PC-3 (cell line): ENCODE measurements at regions not wholly inside any gene's neighbourhood (a gene's known extent, or its start where the extent isn't known, plus 50 kb on each side); places are given as distances from the start of the nearest gene placed in this dataset.

Experiments
- ATAC-seq: fragments of 200-7000 bp; cut with Tn5 transposase; 2 replicates; pipeline ENCODE4 v1.9.1; 2020; ENCODE audit warnings: mild to moderate bottlenecking, moderate library complexity
- BruUV-seq: library from RNA; stranded (reverse); fragments of 400-500 nt; replicated peaks from 2 replicates; lab custom pipeline; 2021; lab: Mats Ljungman, UMichigan
- CTCF ChIA-PET: fragments of 300-600 bp; sonication (Branson Sonifier 250); formaldehyde crosslinking; loops from one replicate; lab custom pipeline; 2022; ENCODE audit warnings: antibody characterized with exemption; lab: Charles Lee
- POLR2A ChIA-PET: fragments of 300-600 bp; sonication (Branson Sonifier 250); formaldehyde crosslinking; loops from one replicate; lab custom pipeline; 2022; ENCODE audit warnings: antibody characterized with exemption; ENCODE audit not compliant: unreplicated experiment; lab: Charles Lee
- DNase-seq: peaks from one replicate; pipeline ENCODE4 v3.0.0-alpha.2; 2015
- H2AFZ ChIP-seq: fragments of 300-600 bp; sonication (generic); 2 replicates; pipeline ENCODE4 v1.6.0; 2016; ENCODE audit warnings: antibody characterized with exemption, low read length
- H3F3A ChIP-seq: fragments of 300-600 bp; sonication (generic); one replicate; pipeline ENCODE4 v1.6.0; 2017; ENCODE audit warnings: antibody characterized with exemption, low read length, control low read depth, mild to moderate bottlenecking; ENCODE audit not compliant: unreplicated experiment
- H3K27ac ChIP-seq: fragments of 300-600 bp; sonication (generic); 2 replicates; pipeline ENCODE4 v1.5.1; 2016; ENCODE audit warnings: mild to moderate bottlenecking, low read length
- H3K27me3 ChIP-seq: fragments of 300-600 bp; sonication (generic); 2 replicates; pipeline ENCODE4 v1.6.1; 2016; ENCODE audit warnings: low read length, mixed read lengths
- H3K36me3 ChIP-seq: fragments of 300-600 bp; sonication (generic); 2 replicates; pipeline ENCODE4 v1.6.1; 2016; ENCODE audit warnings: low read depth, mixed run types, low read length, mixed read lengths
- H3K4me1 ChIP-seq: fragments of 300-600 bp; sonication (generic); 2 replicates; pipeline ENCODE4 v1.5.1; 2016; ENCODE audit warnings: low read length; ENCODE audit not compliant: insufficient read depth
- H3K4me2 ChIP-seq: fragments of 300-600 bp; sonication (generic); 2 replicates; pipeline ENCODE4 v1.6.0; 2016; ENCODE audit warnings: low read length
- H3K4me3 ChIP-seq: fragments of 300-600 bp; sonication (generic); 2 replicates; pipeline ENCODE4 v1.5.1; 2016; ENCODE audit warnings: mild to moderate bottlenecking, low read length, mixed read lengths
- H3K79me2 ChIP-seq: fragments of 300-600 bp; sonication (generic); 2 replicates; pipeline ENCODE4 v1.6.1; 2017; ENCODE audit warnings: low read length, mixed read lengths
- H3K9ac ChIP-seq: fragments of 300-600 bp; sonication (generic); 2 replicates; pipeline ENCODE4 v1.6.0; 2016; ENCODE audit warnings: mild to moderate bottlenecking, low read length
- H3K9me2 ChIP-seq: fragments of 300-600 bp; sonication (generic); replicated peaks from 2 replicates; pipeline ENCODE4 v1.6.1; 2016; ENCODE audit warnings: mixed run types, low read length, mixed read lengths
- H3K9me3 ChIP-seq: fragments of 300-600 bp; sonication (generic); 2 replicates; pipeline ENCODE4 v1.6.1; 2016; ENCODE audit warnings: low read length, mixed read lengths
- H4K20me1 ChIP-seq: fragments of 300-600 bp; sonication (generic); 2 replicates; pipeline ENCODE4 v1.6.1; 2016; ENCODE audit warnings: low read length, mixed read lengths
- CTCF ChIP-seq: fragments of 300-600 bp; sonication (generic); conservative IDR thresholded peaks from 2 replicates; pipeline ENCODE4 v1.5.1; 2017; ENCODE audit warnings: antibody characterized with exemption, low read depth, mild to moderate bottlenecking, low read length
- EZH2 ChIP-seq: fragments of 300-600 bp; sonication (generic); IDR thresholded peaks from one replicate; pipeline ENCODE4 v1.6.1; 2017; ENCODE audit warnings: antibody characterized with exemption, mild to moderate bottlenecking, low read length; ENCODE audit not compliant: unreplicated experiment
- EZH2phosphoT487 ChIP-seq: fragments of 300-600 bp; sonication (generic); IDR thresholded peaks from 2 replicates; pipeline ENCODE4 v1.6.1; 2018; ENCODE audit warnings: mild to moderate bottlenecking, antibody characterized with exemption, low read length, borderline replicate concordance
- intact Hi-C: fragments of 100-400 bp; cut with micrococcal nuclease; formaldehyde crosslinking; loops from 2 replicates; pipeline ENCODE4 v1.9.0; 2023

- intact Hi-C loops = no loop called here
Measured at GRCh38 chr7:126157391-126157790, 1095.3 kb downstream of the GRM8 start.

GRCh38 chr7:126150278-126150958 lies 1102.3 kb downstream of the GRM8 start:
- TF ChIP-seq EZH2phosphoT487 = no peak
- no peak for TF ChIP-seq EZH2
- no peak for TF ChIP-seq CTCF
- Histone ChIP-seq H3K27me3 (no peaks in the 10 kb centered on the region), H3K4me2 (no peak overlapping the region), H3K9me3 (no peaks in the 10 kb centered on the region), H3K4me3 (no peak overlapping the region), H2AFZ (no peak overlapping the region), H3F3A (no peaks in the 10 kb centered on the region), H3K79me2 (no peaks in the 10 kb centered on the region), H3K9ac (no peak overlapping the region), H3K27ac (no peak overlapping the region), H3K9me2 (no peaks in the 10 kb centered on the region), H4K20me1 (no peaks in the 10 kb centered on the region), H3K36me3 (no peaks in the 10 kb centered on the region), H3K4me1 (no peaks in the 10 kb centered on the region)
- ChIA-PET CTCF (no interaction called here), POLR2A (no interaction called here)
- intact Hi-C loops = no loop called here
- BruUV-seq = no TSS peak
- no peak for ATAC-seq
- DNase-seq = no peak

More at GRCh38 chr7:126157391-126157790, 1095.3 kb downstream of the GRM8 start:
- H3K4me2 ChIP-seq = no peak overlapping the region
- BruUV-seq = no TSS peak
- no peaks in the 10 kb centered on the region for H3K79me2 ChIP-seq
- peaks cover 8% of the 10 kb centered on the region; the same call in 1 of the 2 replicates for H3K9me3 ChIP-seq
- H3K27ac ChIP-seq = no peak overlapping the region
- no peak overlapping the region for H3K4me3 ChIP-seq
- H4K20me1 ChIP-seq = no peaks in the 10 kb centered on the region
- DNase-seq (no peak), ATAC-seq (no peak)
- H2AFZ ChIP-seq = no peak overlapping the region
- H3K9ac ChIP-seq = no peak overlapping the region
- TF ChIP-seq CTCF = no peak
- no peak for TF ChIP-seq EZH2
- no peak for TF ChIP-seq EZH2phosphoT487
- no peaks in the 10 kb centered on the region for H3K9me2 ChIP-seq
- H3K36me3 ChIP-seq = no peaks in the 10 kb centered on the region
- H3K27me3 ChIP-seq = no peaks in the 10 kb centered on the region
- H3F3A ChIP-seq = no peaks in the 10 kb centered on the region
- POLR2A ChIA-PET = no interaction called here
- CTCF ChIA-PET = no interaction called here
- no peaks in the 10 kb centered on the region for H3K4me1 ChIP-seq

GRCh38 chr7:126140858-126141466 lies 1111.8 kb downstream of the GRM8 start:
- no peak overlapping the region for H3K4me2 ChIP-seq
- no peak overlapping the region for H2AFZ ChIP-seq
- intact Hi-C loops = no loop called here
- ChIA-PET CTCF (no interaction called here), POLR2A (no interaction called here)
- no peak overlapping the region for H3K27ac ChIP-seq
- TF ChIP-seq EZH2phosphoT487 (no peak), CTCF (no peak), EZH2 (no peak)
- no peaks in the 10 kb centered on the region for H3K79me2 ChIP-seq
- ATAC-seq (no peak), DNase-seq (no peak)
- H3K27me3 ChIP-seq = no peaks in the 10 kb centered on the region
- H3K4me3 ChIP-seq = no peak overlapping the region
- H3F3A ChIP-seq = no peaks in the 10 kb centered on the region
- BruUV-seq = no TSS peak
- H3K9ac ChIP-seq = no peak overlapping the region
- H3K9me2 ChIP-seq = no peaks in the 10 kb centered on the region
- H3K36me3 ChIP-seq = no peaks in the 10 kb centered on the region
- H3K4me1 ChIP-seq = no peaks in the 10 kb centered on the region
- no peaks in the 10 kb centered on the region for H3K9me3 ChIP-seq
- H4K20me1 ChIP-seq = no peaks in the 10 kb centered on the region
